Liver (tissue), 8 donors: ENCODE measurements at regions not wholly inside any gene's neighbourhood (a gene's known extent, or its start where the extent isn't known, plus 50 kb on each side); places are given as distances from the start of the nearest gene placed in this dataset.

Experiments
- DNase-seq: peaks from one replicate; pipeline ENCODE4 v3.0.0-alpha.2; 2017; ENCODE audit warnings: low spot score
- H3K27ac ChIP-seq, 2 donors: one replicate each; pipeline ENCODE4 v1.7.0; 2013; ENCODE audit warnings: inconsistent platforms in 2 of 2, low read length in 2 of 2, control low read depth in 1 of 2, low read depth in 1 of 2, mild to moderate bottlenecking in 1 of 2
- H3K27me3 ChIP-seq, 4 donors: one replicate each; pipeline versions ENCODE4 v1.6.1 to v1.7.0; 2013; ENCODE audit warnings: low read length in 3 of 4, inconsistent platforms in 1 of 4, mild to moderate bottlenecking in 1 of 4, moderate library complexity in 1 of 4; ENCODE audit not compliant: control insufficient read depth in 4 of 4, insufficient read depth in 4 of 4
- H3K36me3 ChIP-seq, 4 donors: one replicate each; pipeline versions ENCODE4 v1.6.1 to v1.7.0; 2013; ENCODE audit warnings: low read length in 3 of 4, mild to moderate bottlenecking in 3 of 4, low read depth in 1 of 4, moderate library complexity in 1 of 4; ENCODE audit not compliant: control insufficient read depth in 4 of 4, insufficient read depth in 3 of 4
- H3K4me1 ChIP-seq, 4 donors: one replicate each; pipeline versions ENCODE4 v1.6.1 to v1.7.0; 2013; ENCODE audit warnings: low read length in 3 of 4, mild to moderate bottlenecking in 3 of 4, moderate library complexity in 1 of 4; ENCODE audit not compliant: control insufficient read depth in 4 of 4, insufficient read depth in 4 of 4
- H3K4me3 ChIP-seq, 3 donors: one replicate each; pipeline versions ENCODE4 v1.6.1 to v1.7.0; 2013; ENCODE audit warnings: low read length in 3 of 3, control low read depth in 1 of 3, low read depth in 1 of 3, mild to moderate bottlenecking in 1 of 3
- H3K9ac ChIP-seq, 2 donors: one replicate each; pipeline ENCODE4 v1.7.0; 2013; ENCODE audit warnings: low read length in 2 of 2, mild to moderate bottlenecking in 2 of 2, moderate library complexity in 2 of 2, control low read depth in 1 of 2, low read depth in 1 of 2
- H3K9me3 ChIP-seq, 4 donors: one replicate each; pipeline versions ENCODE4 v1.6.1 to v1.7.0; 2013; ENCODE audit warnings: low read length in 3 of 4; ENCODE audit not compliant: control insufficient read depth in 4 of 4
- CTCF ChIP-seq: fragments of 150-350 bp; IDR thresholded peaks from 2 replicates; pipeline ENCODE4 v1.5.1; 2017; ENCODE audit warnings: improper control_type of control experiment, low read depth, low read length; ENCODE audit not compliant: missing input control
- EGR1 ChIP-seq, 2 donors: IDR thresholded peaks; 2 replicates each; pipeline ENCODE4 v1.6.1; 2016 to 2018; ENCODE audit warnings: antibody characterized with exemption in 2 of 2, low read depth in 2 of 2
- FOXA1 ChIP-seq: IDR thresholded peaks from 2 replicates; pipeline ENCODE4 v1.6.1; 2016; ENCODE audit warnings: antibody characterized with exemption
- FOXA2 ChIP-seq: IDR thresholded peaks from 2 replicates; pipeline ENCODE4 v1.6.1; 2016; ENCODE audit warnings: antibody characterized with exemption
- GABPA ChIP-seq, 2 donors: IDR thresholded peaks in 1 of 2; conservative IDR thresholded peaks in 1 of 2; 2 replicates each; pipeline ENCODE4 v1.6.1; 2016; ENCODE audit warnings: antibody characterized with exemption in 2 of 2, mild to moderate bottlenecking in 1 of 2, moderate library complexity in 1 of 2
- HNF4A ChIP-seq, 2 donors: conservative IDR thresholded peaks; 2 replicates each; pipeline ENCODE4 v1.6.1; 2016; ENCODE audit warnings: antibody characterized with exemption in 2 of 2, mild to moderate bottlenecking in 2 of 2
- HNF4G ChIP-seq: IDR thresholded peaks from 2 replicates; pipeline ENCODE4 v1.6.1; 2016; ENCODE audit warnings: antibody characterized with exemption
- JUND ChIP-seq, 2 donors: IDR thresholded peaks; 2 replicates each; pipeline ENCODE4 v1.6.1; 2016; ENCODE audit warnings: antibody characterized with exemption in 2 of 2
- NR2F2 ChIP-seq: IDR thresholded peaks from 2 replicates; pipeline ENCODE4 v1.6.1; 2016; ENCODE audit warnings: antibody characterized with exemption
- RAD21 ChIP-seq, 2 donors: IDR thresholded peaks; 2 replicates each; pipeline ENCODE4 v1.6.1; 2016; ENCODE audit warnings: antibody characterized with exemption in 2 of 2, mild to moderate bottlenecking in 2 of 2
- REST ChIP-seq: IDR thresholded peaks from 2 replicates; pipeline ENCODE4 v1.6.1; 2016; ENCODE audit warnings: antibody characterized with exemption, mild to moderate bottlenecking
- RXRA ChIP-seq, 2 donors: IDR thresholded peaks; 2 replicates each; pipeline ENCODE4 v1.6.1; 2017 to 2018; ENCODE audit warnings: antibody characterized with exemption in 2 of 2, mild to moderate bottlenecking in 1 of 2
- SP1 ChIP-seq: IDR thresholded peaks from 2 replicates; pipeline ENCODE4 v1.6.1; 2018; ENCODE audit warnings: antibody characterized with exemption, mild to moderate bottlenecking
- TAF1 ChIP-seq: conservative IDR thresholded peaks from 2 replicates; pipeline ENCODE4 v1.6.1; 2016; ENCODE audit warnings: antibody characterized with exemption, mild to moderate bottlenecking
- YY1 ChIP-seq: IDR thresholded peaks from 2 replicates; pipeline ENCODE4 v1.6.1; 2016; ENCODE audit warnings: antibody characterized with exemption, mild to moderate bottlenecking
- ZBTB33 ChIP-seq: IDR thresholded peaks from 2 replicates; pipeline ENCODE4 v1.6.1; 2016; ENCODE audit warnings: antibody characterized with exemption
- WGBS: extraction: QIAGEN DNeasy Blood & Tissue Kit; methylation state at CpG from one replicate; pipeline ENCODE4 v1.1.7; 2013; 5-methylcytosine and 5-hydroxymethylcytosine counted together
- TF ChIP-seq, protein P1 (sequence below): IDR thresholded peaks from 2 replicates; pipeline ENCODE4 v1.6.1; 2016; ENCODE audit warnings: antibody characterized with exemption
- TF ChIP-seq, protein P2 (sequence below): IDR thresholded peaks from 2 replicates; pipeline ENCODE4 v1.6.1; 2016; ENCODE audit warnings: antibody characterized with exemption
- donor health status: healthy.
- donor health status: healthy.
- donor health status: healthy.
- donor health status: healthy.
- donor health status: healthy.

GRCh38 chr12:41653386-41654326 lies 465.5 kb downstream of the PDZRN4 start:
- H3K27ac ChIP-seq, result no peak overlapping the region
- WGBS, result 81% methylated on average over 7 of the region's 7 CpGs

More at GRCh38 chr12:41653386-41654326, 465.5 kb downstream of the PDZRN4 start:
- H3K4me3 ChIP-seq, result no peak overlapping the region
- TF ChIP-seq NR2F2, result no peak
- no peak for TF ChIP-seq HNF4G
- TF ChIP-seq FOXA2, result no peak
- no peak for TF ChIP-seq REST
- TF ChIP-seq EGR1 (IDR thresholded peaks at IDR 0.05; ENCODE audit: low read depth in 2 of 2), result no peak
- TF ChIP-seq CTCF, result no peak
- TF ChIP-seq GABPA (IDR thresholded peaks at IDR 0.05 in 1 of 2, conservative IDR thresholded peaks at IDR 0.05 in 1 of 2), result no peak
- TF ChIP-seq YY1, result no peak
- no peak for TF ChIP-seq RXRA (IDR thresholded peaks at IDR 0.05)
- no peak for TF ChIP-seq FOXA1
- TF ChIP-seq, protein P1, sequence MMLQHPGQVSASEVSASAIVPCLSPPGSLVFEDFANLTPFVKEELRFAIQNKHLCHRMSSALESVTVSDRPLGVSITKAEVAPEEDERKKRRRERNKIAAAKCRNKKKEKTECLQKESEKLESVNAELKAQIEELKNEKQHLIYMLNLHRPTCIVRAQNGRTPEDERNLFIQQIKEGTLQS, result no peak
- TF ChIP-seq JUND (IDR thresholded peaks at IDR 0.05), result no peak
- no peak for TF ChIP-seq ZBTB33
- no peak for TF ChIP-seq HNF4A (conservative IDR thresholded peaks at IDR 0.05)
- TF ChIP-seq, protein P2, sequence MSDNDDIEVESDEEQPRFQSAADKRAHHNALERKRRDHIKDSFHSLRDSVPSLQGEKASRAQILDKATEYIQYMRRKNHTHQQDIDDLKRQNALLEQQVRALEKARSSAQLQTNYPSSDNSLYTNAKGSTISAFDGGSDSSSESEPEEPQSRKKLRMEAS, result no peak
- no peak for TF ChIP-seq TAF1
- no peak for TF ChIP-seq SP1
- TF ChIP-seq RAD21 (IDR thresholded peaks at IDR 0.05), result no peak
- H3K9ac ChIP-seq, result no peak overlapping the region
- peaks cover 0 to 8% (median 0%) of the 10 kb centered on the region in 4 donors for H3K9me3 ChIP-seq
- H3K4me1 ChIP-seq, result no peaks in the 10 kb centered on the region
- DNase-seq, result no peak
- no peaks in the 10 kb centered on the region for H3K36me3 ChIP-seq
- no peaks in the 10 kb centered on the region for H3K27me3 ChIP-seq
